DND-41 (cell line): ENCODE measurements at regions not wholly inside any gene's neighbourhood (a gene's known extent, or its start where the extent isn't known, plus 50 kb on each side); places are given as distances from the start of the nearest gene placed in this dataset.

Experiments used
- CTCF ChIP-seq: IDR thresholded peaks from 2 replicates; pipeline ENCODE4 v1.5.1; 2012; ENCODE audit warnings: borderline replicate concordance, low read length, moderate library complexity, mild to moderate bottlenecking; ENCODE audit not compliant: poor library complexity, severe bottlenecking; ENCODE audit errors: extremely low read depth
- EZH2 ChIP-seq: IDR thresholded peaks from 3 replicates; pipeline ENCODE4 v1.6.1; 2012; ENCODE audit warnings: borderline replicate concordance, low read depth, mild to moderate bottlenecking, moderate library complexity, low read length, inconsistent platforms; ENCODE audit not compliant: severe bottlenecking

DNA sequence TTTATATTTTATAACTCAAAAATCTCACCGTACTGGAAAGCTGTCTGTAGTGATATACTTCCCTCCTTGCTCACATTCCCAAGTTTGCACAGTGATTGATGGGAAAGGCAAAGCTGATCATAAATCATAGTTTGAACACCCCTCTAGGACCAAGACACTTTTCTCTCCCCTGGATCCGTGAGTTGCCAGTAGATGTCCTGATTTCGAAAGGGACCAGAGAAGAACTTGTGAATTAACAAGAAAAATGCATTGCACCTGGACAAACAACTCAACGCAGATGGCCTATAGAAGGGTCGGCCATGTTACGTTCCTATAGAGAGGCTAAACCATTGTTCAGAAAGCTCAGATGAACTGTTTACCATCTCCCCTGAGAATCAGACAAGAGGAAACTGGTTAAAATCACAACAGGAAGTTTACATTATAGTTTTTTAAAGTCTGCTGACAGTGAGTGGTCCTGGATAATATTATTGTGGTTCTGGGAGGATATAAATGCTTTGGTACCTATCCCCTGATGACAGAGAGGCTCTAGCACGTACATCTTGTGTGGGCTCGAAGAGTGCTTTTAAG is 124.0 kb upstream of the SLC45A1 start:
- TF ChIP-seq CTCF (no peak), EZH2 (no peak)
